ENCODE measurements at regions not wholly inside any gene's neighbourhood (a gene's known extent, or its start where the extent isn't known, plus 50 kb on each side); places are given as distances from the start of the nearest gene placed in this dataset.
"Not testable (repeated sequence)": the region's sequence is repeated elsewhere in the genome, so short reads cannot be mapped to it uniquely, and the experiment has no call there.

GRCh38 chr4:63063760-63064159, 1345.5 kb downstream of the TECRL start:
- TF ChIP-seq CTCF (IDR thresholded peaks at IDR 0.05; ENCODE audit: borderline replicate concordance, control extremely low read depth, extremely low read depth, insufficient read depth, missing control alignments) = no peak
- in situ Hi-C loops (cut with MboI; ENCODE audit: low sequenced_read_pairs, unreplicated experiment) = no loop called here
- DNase-seq (ENCODE audit: low spot score) = no peak

- DNase-seq (ENCODE audit: low spot score); in situ Hi-C loops (cut with MboI; ENCODE audit: low sequenced_read_pairs, unreplicated experiment): not testable (repeated sequence)
Measured at GRCh38 chr4:63062891-63063290, 1346.4 kb downstream of the TECRL start.

- TF ChIP-seq CTCF (IDR thresholded peaks at IDR 0.05; ENCODE audit: borderline replicate concordance, control extremely low read depth, extremely low read depth, insufficient read depth, missing control alignments) = no peak
- DNase-seq (ENCODE audit: low spot score) = no peak
- in situ Hi-C loops (cut with MboI; ENCODE audit: low sequenced_read_pairs, unreplicated experiment) = no loop called here
Measured at GRCh38 chr4:63049726-63050125, 1359.5 kb downstream of the TECRL start.

GRCh38 chr4:63049278-63049677, 1360.0 kb downstream of the TECRL start:
- in situ Hi-C loops (cut with MboI; ENCODE audit: low sequenced_read_pairs, unreplicated experiment) = no loop called here
- no peak for DNase-seq (ENCODE audit: low spot score)
- no peak for TF ChIP-seq CTCF (IDR thresholded peaks at IDR 0.05; ENCODE audit: borderline replicate concordance, control extremely low read depth, extremely low read depth, insufficient read depth, missing control alignments)

GRCh38 chr4:63036159-63036866, 1372.9 kb downstream of the TECRL start:
- in situ Hi-C loops (cut with MboI; ENCODE audit: low sequenced_read_pairs, unreplicated experiment) = no loop called here
- TF ChIP-seq CTCF (IDR thresholded peaks at IDR 0.05; ENCODE audit: borderline replicate concordance, control extremely low read depth, extremely low read depth, insufficient read depth, missing control alignments) = no peak
- DNase-seq (ENCODE audit: low spot score) = no peak

- in situ Hi-C loops (cut with MboI; ENCODE audit: low sequenced_read_pairs, unreplicated experiment) = no loop called here
- DNase-seq (ENCODE audit: low spot score) = no peak
- no peak for TF ChIP-seq CTCF (IDR thresholded peaks at IDR 0.05; ENCODE audit: borderline replicate concordance, control extremely low read depth, extremely low read depth, insufficient read depth, missing control alignments)
Measured at GRCh38 chr4:63029380-63029779, 1379.9 kb downstream of the TECRL start.

- in situ Hi-C loops (cut with MboI; ENCODE audit: low sequenced_read_pairs, unreplicated experiment) = no loop called here
- no peak for TF ChIP-seq CTCF (IDR thresholded peaks at IDR 0.05; ENCODE audit: borderline replicate concordance, control extremely low read depth, extremely low read depth, insufficient read depth, missing control alignments)
- DNase-seq (ENCODE audit: low spot score) = no peak
Measured at GRCh38 chr4:63020661-63021060, 1388.6 kb downstream of the TECRL start.
